HL-60 (cell line): ENCODE measurements at regions not wholly inside any gene's neighbourhood (a gene's known extent, or its start where the extent isn't known, plus 50 kb on each side); places are given as distances from the start of the nearest gene placed in this dataset.

Experiments
- DNase-seq, 2 experiments: peaks; one replicate each; pipeline ENCODE4 v3.0.0-alpha.2; 2010 to 2020; ENCODE audit warnings: low read depth in 1 of 2, low spot score in 1 of 2
- H3K27ac ChIP-seq: fragments of 250-450 bp; sonication (Bioruptor Pico); replicated peaks from 2 replicates; pipeline ENCODE4 v1.5.1; 2020; ENCODE audit warnings: mild to moderate bottlenecking, moderate library complexity
- H3K27me3 ChIP-seq: fragments of 250-450 bp; sonication (Bioruptor Pico); 2 replicates; pipeline ENCODE4 v1.5.1; 2021; ENCODE audit warnings: mild to moderate bottlenecking, moderate library complexity; ENCODE audit not compliant: insufficient read depth, poor library complexity, severe bottlenecking
- H3K4me3 ChIP-seq: replicated peaks from 2 replicates; pipeline ENCODE4 v1.5.1; 2011; ENCODE audit warnings: mild to moderate bottlenecking, control low read depth, low read length; ENCODE audit not compliant: insufficient read depth
- CTCF ChIP-seq: IDR thresholded peaks from one replicate; pipeline ENCODE4 v1.5.1; 2011; ENCODE audit warnings: low read length, control low read depth, inconsistent platforms; ENCODE audit not compliant: insufficient read depth
- GABPA ChIP-seq: IDR thresholded peaks from 2 replicates; pipeline ENCODE4 v1.6.1; 2012; ENCODE audit warnings: low read depth
- POLR2AphosphoS5 ChIP-seq: IDR thresholded peaks from 2 replicates; pipeline ENCODE4 v1.6.1; 2012; ENCODE audit warnings: low read depth
- SPI1 ChIP-seq: IDR thresholded peaks from 2 replicates; pipeline ENCODE4 v1.6.1; 2012; ENCODE audit warnings: low read depth, mild to moderate bottlenecking, borderline replicate concordance
- TF ChIP-seq, protein P1 (sequence below): IDR thresholded peaks from 2 replicates; pipeline ENCODE4 v1.6.1; 2012; ENCODE audit warnings: low read depth; ENCODE audit not compliant: insufficient replicate concordance

- Histone ChIP-seq H3K4me3 (no peak overlapping the region), H3K27ac (no peak overlapping the region), H3K27me3 (no peaks in the 10 kb centered on the region)
- TF ChIP-seq SPI1 (no peak), CTCF (no peak), GABPA (no peak), POLR2AphosphoS5 (no peak)
- TF ChIP-seq, protein P1, sequence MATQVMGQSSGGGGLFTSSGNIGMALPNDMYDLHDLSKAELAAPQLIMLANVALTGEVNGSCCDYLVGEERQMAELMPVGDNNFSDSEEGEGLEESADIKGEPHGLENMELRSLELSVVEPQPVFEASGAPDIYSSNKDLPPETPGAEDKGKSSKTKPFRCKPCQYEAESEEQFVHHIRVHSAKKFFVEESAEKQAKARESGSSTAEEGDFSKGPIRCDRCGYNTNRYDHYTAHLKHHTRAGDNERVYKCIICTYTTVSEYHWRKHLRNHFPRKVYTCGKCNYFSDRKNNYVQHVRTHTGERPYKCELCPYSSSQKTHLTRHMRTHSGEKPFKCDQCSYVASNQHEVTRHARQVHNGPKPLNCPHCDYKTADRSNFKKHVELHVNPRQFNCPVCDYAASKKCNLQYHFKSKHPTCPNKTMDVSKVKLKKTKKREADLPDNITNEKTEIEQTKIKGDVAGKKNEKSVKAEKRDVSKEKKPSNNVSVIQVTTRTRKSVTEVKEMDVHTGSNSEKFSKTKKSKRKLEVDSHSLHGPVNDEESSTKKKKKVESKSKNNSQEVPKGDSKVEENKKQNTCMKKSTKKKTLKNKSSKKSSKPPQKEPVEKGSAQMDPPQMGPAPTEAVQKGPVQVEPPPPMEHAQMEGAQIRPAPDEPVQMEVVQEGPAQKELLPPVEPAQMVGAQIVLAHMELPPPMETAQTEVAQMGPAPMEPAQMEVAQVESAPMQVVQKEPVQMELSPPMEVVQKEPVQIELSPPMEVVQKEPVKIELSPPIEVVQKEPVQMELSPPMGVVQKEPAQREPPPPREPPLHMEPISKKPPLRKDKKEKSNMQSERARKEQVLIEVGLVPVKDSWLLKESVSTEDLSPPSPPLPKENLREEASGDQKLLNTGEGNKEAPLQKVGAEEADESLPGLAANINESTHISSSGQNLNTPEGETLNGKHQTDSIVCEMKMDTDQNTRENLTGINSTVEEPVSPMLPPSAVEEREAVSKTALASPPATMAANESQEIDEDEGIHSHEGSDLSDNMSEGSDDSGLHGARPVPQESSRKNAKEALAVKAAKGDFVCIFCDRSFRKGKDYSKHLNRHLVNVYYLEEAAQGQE = no peak
- no peak for DNase-seq
These were observed 551.1 kb downstream of the PSAT1 start for GRCh38 chr9:78848061-78848460.

GRCh38 chr9:78856144-78856543 is 559.2 kb downstream of the PSAT1 start:
- Histone ChIP-seq H3K27me3 (no peaks in the 10 kb centered on the region), H3K27ac (no peak overlapping the region), H3K4me3 (no peak overlapping the region)
- TF ChIP-seq, protein P1 = no peak
- no peak for TF ChIP-seq SPI1
- TF ChIP-seq GABPA = no peak
- TF ChIP-seq CTCF = no peak
- no peak for TF ChIP-seq POLR2AphosphoS5
- no peak for DNase-seq

DNA sequence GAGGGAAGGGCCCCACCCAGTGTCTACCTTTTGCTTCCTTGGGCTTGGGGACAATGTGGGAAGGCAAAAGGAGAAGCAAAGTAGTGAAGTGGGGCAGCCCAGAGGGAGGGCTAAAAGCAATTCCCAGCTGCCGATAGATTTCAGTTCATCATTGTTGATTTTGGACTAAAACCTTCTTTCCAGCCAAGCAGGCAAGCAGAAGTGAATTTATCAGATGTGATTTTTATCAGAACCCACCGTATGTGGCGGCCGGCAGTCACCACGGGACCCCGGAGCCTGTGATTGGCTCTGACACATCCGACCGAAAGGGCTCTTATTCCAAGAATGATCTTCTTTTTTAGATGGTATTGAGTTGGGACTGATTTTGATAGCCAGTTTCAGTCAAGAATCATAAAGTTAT is 559.9 kb downstream of the PSAT1 start:
- Histone ChIP-seq H3K27me3 (no peaks in the 10 kb centered on the region), H3K27ac (no peak overlapping the region), H3K4me3 (no peak overlapping the region)
- TF ChIP-seq GABPA (no peak), CTCF (no peak), POLR2AphosphoS5 (no peak), SPI1 (no peak)
- TF ChIP-seq, protein P1 = no peak
- no peak for DNase-seq
